ENCODE measurements at regions not wholly inside any gene's neighbourhood (a gene's known extent, or its start where the extent isn't known, plus 50 kb on each side); places are given as distances from the start of the nearest gene placed in this dataset.

- no peak for TF ChIP-seq CTCF (conservative IDR thresholded peaks at IDR 0.05; ENCODE audit: low read depth in 2 of 2)
- TF ChIP-seq EZH2phosphoT487 (IDR thresholded peaks at IDR 0.05; ENCODE audit: unreplicated experiment) = no peak
- no peak for TF ChIP-seq JUNB (IDR thresholded peaks at IDR 0.05; ENCODE audit: unreplicated experiment)
- no peak for TF ChIP-seq STAT1 (IDR thresholded peaks at IDR 0.05; ENCODE audit: unreplicated experiment)
- no peak for TF ChIP-seq CREB1 (CRISPR knock-in tag; IDR thresholded peaks at IDR 0.05; ENCODE audit: low read depth)
- TF ChIP-seq POLR2AphosphoS5 (IDR thresholded peaks at IDR 0.05; ENCODE audit: low read depth) = no peak
- no peak for TF ChIP-seq EZH2 (IDR thresholded peaks at IDR 0.05; ENCODE audit: low read depth, unreplicated experiment)
- no peak for TF ChIP-seq REST (IDR thresholded peaks at IDR 0.05; ENCODE audit: unreplicated experiment)
- no peak for TF ChIP-seq ETS1 (IDR thresholded peaks at IDR 0.05)
- TF ChIP-seq NANOG (IDR thresholded peaks at IDR 0.05; ENCODE audit: borderline replicate concordance) = no peak
- TF ChIP-seq ZNF114 (CRISPR knock-in tag; IDR thresholded peaks at IDR 0.05) = no peak
- no peak for TF ChIP-seq ZNF462 (CRISPR knock-in tag; IDR thresholded peaks at IDR 0.05)
- TF ChIP-seq ZNF331 (CRISPR knock-in tag; IDR thresholded peaks at IDR 0.05; ENCODE audit: low read depth) = no peak
Measured at GRCh38 chr6:81439417-81439816, 313.1 kb downstream of the TENT5A start.

All from GM23338 (cell line).